ENCODE measurements at regions not wholly inside any gene's neighbourhood (a gene's known extent, or its start where the extent isn't known, plus 50 kb on each side); places are given as distances from the start of the nearest gene placed in this dataset.

GRCh38 chr11:69352166-69352565 is 58.2 kb downstream of the MYEOV start:
- TF ChIP-seq CREB1 (CRISPR knock-in tag; IDR thresholded peaks at IDR 0.05), result no peak
- TF ChIP-seq NFE2L1 (CRISPR knock-in tag; IDR thresholded peaks at IDR 0.05), result no peak
- TF ChIP-seq CTCF (IDR thresholded peaks at IDR 0.05), result no peak
- TF ChIP-seq ZMAT4 (CRISPR knock-in tag; IDR thresholded peaks at IDR 0.05), result no peak
- no peak for TF ChIP-seq ZBTB21 (CRISPR knock-in tag; IDR thresholded peaks at IDR 0.05; ENCODE audit: borderline replicate concordance)
- TF ChIP-seq HMGA2 (CRISPR knock-in tag; IDR thresholded peaks at IDR 0.05), result no peak
- TF ChIP-seq E2F5 (CRISPR knock-in tag; IDR thresholded peaks at IDR 0.05), result no peak
- TF ChIP-seq ZNF512 (CRISPR knock-in tag; IDR thresholded peaks at IDR 0.05; ENCODE audit: borderline replicate concordance), result no peak
- TF ChIP-seq ATF6 (CRISPR knock-in tag; IDR thresholded peaks at IDR 0.05), result no peak
- no peak for TF ChIP-seq NR2C2 (CRISPR knock-in tag; IDR thresholded peaks at IDR 0.05)
- TF ChIP-seq SMAD4 (CRISPR knock-in tag; IDR thresholded peaks at IDR 0.05), result no peak
- no peak for TF ChIP-seq ZNF671 (CRISPR knock-in tag; IDR thresholded peaks at IDR 0.05)
- TF ChIP-seq SP1 (CRISPR knock-in tag; conservative IDR thresholded peaks at IDR 0.05), result no peak
